Immature natural killer cell (primary cell): ENCODE measurements at regions not wholly inside any gene's neighbourhood (a gene's known extent, or its start where the extent isn't known, plus 50 kb on each side); places are given as distances from the start of the nearest gene placed in this dataset.
"Not testable (repeated sequence)": the region's sequence is repeated elsewhere in the genome, so short reads cannot be mapped to it uniquely, and the experiment has no call there.

Experiments used
- DNase-seq, 3 donors: peaks; one replicate each; pipeline ENCODE4 v3.0.0; 2022; ENCODE audit warnings: mixed read lengths in 1 of 3
- H3K27ac Mint-ChIP-seq, 6 donors: one replicate each; pipeline ENCODE4 v1.8.0; 2020; ENCODE audit warnings: mixed read lengths in 6 of 6, mild to moderate bottlenecking in 5 of 6, inconsistent platforms in 4 of 6, moderate library complexity in 3 of 6
- H3K27me3 Mint-ChIP-seq, 3 donors: one replicate each; pipeline ENCODE4 v1.8.0; 2020 to 2021; ENCODE audit warnings: low read depth in 3 of 3, mild to moderate bottlenecking in 3 of 3, mixed read lengths in 3 of 3, moderate library complexity in 3 of 3, inconsistent platforms in 1 of 3
- H3K36me3 Mint-ChIP-seq, 3 donors: one replicate each; pipeline ENCODE4 v1.8.0; 2020; ENCODE audit warnings: mixed read lengths in 3 of 3, inconsistent platforms in 2 of 3, mild to moderate bottlenecking in 2 of 3
- H3K4me1 Mint-ChIP-seq, 2 donors: one replicate each; pipeline ENCODE4 v1.8.0; 2020; ENCODE audit warnings: inconsistent platforms in 2 of 2, mild to moderate bottlenecking in 2 of 2, mixed read lengths in 2 of 2, moderate library complexity in 1 of 2
- H3K4me3 Mint-ChIP-seq, 5 donors: one replicate each; pipeline ENCODE4 v1.8.0; 2020; ENCODE audit warnings: mild to moderate bottlenecking in 5 of 5, mixed read lengths in 5 of 5, inconsistent platforms in 3 of 5, moderate library complexity in 3 of 5
- H3K9me3 Mint-ChIP-seq, 6 donors: one replicate each; pipeline ENCODE4 v1.8.0; 2020; ENCODE audit warnings: mild to moderate bottlenecking in 6 of 6, mixed read lengths in 6 of 6, inconsistent platforms in 4 of 6, moderate library complexity in 3 of 6

GRCh38 chr9:6160579-6160978 is 55.0 kb upstream of the IL33 start:
- H3K4me1 Mint-ChIP-seq = no peaks in the 10 kb centered on the region
- no peak overlapping the region for H3K27ac Mint-ChIP-seq
- no peak for DNase-seq
- peaks cover 4 to 5% (median 5%) of the 10 kb centered on the region in 3 donors for H3K36me3 Mint-ChIP-seq
- H3K9me3 Mint-ChIP-seq = peaks cover 14 to 23% (median 19%) of the 10 kb centered on the region in 6 donors
- H3K27me3 Mint-ChIP-seq = peaks cover 2 to 16% (median 9%) of the 10 kb centered on the region in 3 donors
- H3K4me3 Mint-ChIP-seq = no peak overlapping the region

GRCh38 chr9:6153425-6153824 is 62.2 kb upstream of the IL33 start:
- Mint-ChIP-seq H3K27ac (no peak overlapping the region), H3K27me3 (peaks cover 2 to 4% (median 3%) of the 10 kb centered on the region in 3 donors), H3K4me1 (no peaks in the 10 kb centered on the region), H3K9me3 (peaks cover 0 to 8% (median 0%) of the 10 kb centered on the region in 6 donors), H3K4me3 (no peak overlapping the region), H3K36me3 (no peaks in the 10 kb centered on the region)
- no peak for DNase-seq

GRCh38 chr9:6152788-6153187 is 62.8 kb upstream of the IL33 start:
- Mint-ChIP-seq H3K27me3 (peaks cover 2 to 4% (median 3%) of the 10 kb centered on the region in 3 donors), H3K27ac (no peak overlapping the region), H3K9me3 (peaks cover 0 to 8% (median 0%) of the 10 kb centered on the region in 6 donors), H3K36me3 (no peaks in the 10 kb centered on the region), H3K4me3 (no peak overlapping the region), H3K4me1 (no peaks in the 10 kb centered on the region)
- no peak for DNase-seq

- H3K27ac Mint-ChIP-seq = no peak overlapping the region
- peaks cover 0 to 8% (median 0%) of the 10 kb centered on the region in 6 donors for H3K9me3 Mint-ChIP-seq
- H3K27me3 Mint-ChIP-seq = peaks cover 0 to 3% (median 2%) of the 10 kb centered on the region in 3 donors
- H3K36me3 Mint-ChIP-seq = no peaks in the 10 kb centered on the region
- H3K4me3 Mint-ChIP-seq = no peak overlapping the region
- DNase-seq = no peak
- H3K4me1 Mint-ChIP-seq = no peaks in the 10 kb centered on the region
These were observed 65.1 kb upstream of the IL33 start for GRCh38 chr9:6150483-6150882.

DNA sequence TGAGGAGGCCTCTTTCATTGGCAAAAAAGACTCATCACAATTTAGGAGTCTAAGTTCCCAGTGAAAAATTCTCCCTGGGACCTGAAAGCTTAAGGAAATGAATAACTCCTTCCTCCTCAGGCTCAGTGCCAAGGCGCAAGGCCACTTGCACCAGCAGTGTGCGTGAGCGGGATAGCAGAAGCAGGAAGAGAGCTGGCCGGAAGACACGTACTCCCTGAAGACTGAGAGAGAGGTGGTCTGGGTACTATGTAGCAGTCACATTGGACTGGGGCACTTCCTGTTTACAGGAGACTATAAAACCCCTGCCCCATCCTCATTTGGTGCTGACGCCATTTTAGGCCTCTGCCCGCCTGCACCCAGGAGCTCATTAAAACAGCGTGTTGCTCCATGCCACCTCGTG is 66.3 kb upstream of the IL33 start:
- H3K4me3 Mint-ChIP-seq = no peak overlapping the region
- H3K9me3 Mint-ChIP-seq = peaks cover 0 to 8% (median 0%) of the 10 kb centered on the region in 6 donors
- no peaks in the 10 kb centered on the region for H3K4me1 Mint-ChIP-seq
- DNase-seq = no peak
- no peaks in the 10 kb centered on the region for H3K36me3 Mint-ChIP-seq
- no peak overlapping the region for H3K27ac Mint-ChIP-seq
- H3K27me3 Mint-ChIP-seq = peaks cover 0 to 3% (median 0%) of the 10 kb centered on the region in 3 donors

DNA sequence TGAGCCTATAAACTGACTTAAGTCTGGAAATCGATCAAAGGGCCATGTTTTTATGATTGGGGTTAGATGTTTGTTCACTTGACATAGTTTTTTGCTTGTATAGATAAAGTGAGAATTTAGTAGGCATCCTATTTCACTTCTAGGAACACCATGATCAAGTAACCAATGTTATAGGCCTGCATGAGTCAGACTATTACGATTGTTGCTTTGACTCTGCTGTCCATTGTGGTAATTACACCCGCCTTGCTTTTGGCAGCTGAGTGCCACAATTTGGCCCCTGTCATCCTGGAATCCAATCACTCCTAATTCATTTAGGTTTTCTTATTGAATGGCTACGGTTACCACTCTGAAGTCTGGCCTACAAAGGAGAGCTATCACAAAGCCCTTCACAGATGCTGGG is 67.8 kb upstream of the IL33 start:
- Mint-ChIP-seq H3K4me3 (no peak overlapping the region), H3K9me3 (peaks cover 0 to 8% (median 0%) of the 10 kb centered on the region in 6 donors), H3K36me3 (no peaks in the 10 kb centered on the region), H3K4me1 (no peaks in the 10 kb centered on the region), H3K27ac (no peak overlapping the region), H3K27me3 (peaks cover 0 to 3% (median 0%) of the 10 kb centered on the region in 3 donors)
- DNase-seq = no peak

DNA sequence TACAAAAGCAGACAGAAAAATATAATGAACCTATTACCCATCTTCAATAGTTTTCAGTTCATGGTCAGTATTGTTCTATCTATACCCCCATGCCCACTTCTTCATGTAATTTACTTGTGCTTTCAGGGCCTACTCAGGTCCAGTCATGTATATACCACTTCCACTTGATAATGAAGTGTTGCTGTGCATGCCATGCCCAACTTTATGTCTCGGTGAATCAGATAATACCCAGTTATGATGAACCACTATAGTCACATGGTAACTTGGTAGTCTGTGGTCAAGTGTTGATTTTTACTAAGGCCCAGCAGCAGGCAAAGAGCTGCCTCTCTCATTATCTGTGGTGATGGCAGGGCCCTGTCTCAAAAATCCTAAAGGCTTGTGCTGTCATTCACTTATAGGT is 70.7 kb upstream of the IL33 start:
- no peak for DNase-seq
- H3K9me3 Mint-ChIP-seq = peaks cover 0 to 4% (median 0%) of the 10 kb centered on the region in 6 donors
- H3K27me3 Mint-ChIP-seq = no peaks in the 10 kb centered on the region
- no peak overlapping the region for H3K27ac Mint-ChIP-seq
- H3K4me1 Mint-ChIP-seq = no peaks in the 10 kb centered on the region
- no peak overlapping the region for H3K4me3 Mint-ChIP-seq
- H3K36me3 Mint-ChIP-seq = no peaks in the 10 kb centered on the region

GRCh38 chr9:6142799-6143454 is 72.7 kb upstream of the IL33 start:
- Mint-ChIP-seq H3K9me3 (peaks cover 0 to 8% (median 0%) of the 10 kb centered on the region in 6 donors), H3K4me3 (no peak overlapping the region), H3K36me3 (no peaks in the 10 kb centered on the region)

DNA sequence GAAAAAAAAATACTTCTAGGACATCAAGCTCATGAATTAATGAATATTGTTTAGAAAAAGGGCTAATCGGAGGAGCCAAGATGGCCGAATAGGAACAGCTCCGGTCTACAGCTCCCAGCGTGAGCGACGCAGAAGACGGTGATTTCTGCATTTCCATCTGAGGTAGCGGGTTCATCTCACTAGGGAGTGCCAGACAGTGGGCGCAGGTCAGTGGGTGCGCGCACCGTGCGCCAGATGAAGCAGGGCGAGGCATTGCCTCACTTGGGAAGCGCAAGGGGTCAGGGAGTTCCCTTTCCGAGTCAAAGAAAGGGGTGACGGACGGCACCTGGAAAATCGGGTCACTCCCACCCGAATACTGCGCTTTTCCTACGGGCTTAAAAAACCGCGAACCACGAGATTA is 79.8 kb upstream of the IL33 start:
- H3K4me3 Mint-ChIP-seq = peak overlapping the region in 1 of 5 donors; percentile 42
- not testable (repeated sequence) for H3K36me3 Mint-ChIP-seq, DNase-seq, H3K27me3 Mint-ChIP-seq, H3K9me3 Mint-ChIP-seq, H3K27ac Mint-ChIP-seq
- peaks cover 15 to 23% of the 10 kb centered on the region in 2 donors for H3K4me1 Mint-ChIP-seq

More at GRCh38 chr9:6142799-6143454, 72.7 kb upstream of the IL33 start:
- H3K27me3 Mint-ChIP-seq = no peaks in the 10 kb centered on the region
- no peak for DNase-seq
- no peaks in the 10 kb centered on the region for H3K4me1 Mint-ChIP-seq
- H3K27ac Mint-ChIP-seq = no peak overlapping the region

GRCh38 chr9:6134661-6135180 is 80.9 kb upstream of the IL33 start:
- H3K4me1 Mint-ChIP-seq = peaks cover 15 to 23% of the 10 kb centered on the region in 2 donors
- peaks cover 0 to 4% (median 2%) of the 10 kb centered on the region in 3 donors for H3K27me3 Mint-ChIP-seq
- H3K4me3 Mint-ChIP-seq = no peak overlapping the region
- no peak for DNase-seq
- peaks cover 0 to 6% (median 0%) of the 10 kb centered on the region in 6 donors for H3K9me3 Mint-ChIP-seq
- H3K36me3 Mint-ChIP-seq = no peaks in the 10 kb centered on the region
- no peak overlapping the region for H3K27ac Mint-ChIP-seq

- H3K4me1 Mint-ChIP-seq = peaks cover 15 to 23% of the 10 kb centered on the region in 2 donors
- no peaks in the 10 kb centered on the region for H3K36me3 Mint-ChIP-seq
- peaks cover 0 to 6% (median 0%) of the 10 kb centered on the region in 6 donors for H3K9me3 Mint-ChIP-seq
- peak overlapping the region in 3 of 6 donors; percentile 9 to 74 (median 37) for H3K27ac Mint-ChIP-seq
- DNase-seq = peak in 2 of 3 donors; percentile 4 to 7
- H3K4me3 Mint-ChIP-seq = peak overlapping the region in 2 of 5 donors; percentile 15 to 20
- H3K27me3 Mint-ChIP-seq = peaks cover 0 to 8% (median 2%) of the 10 kb centered on the region in 3 donors
These were observed 82.1 kb upstream of the IL33 start for GRCh38 chr9:6133346-6134063.

GRCh38 chr9:6132650-6133049 is 83.0 kb upstream of the IL33 start:
- no peak overlapping the region for H3K4me3 Mint-ChIP-seq
- no peak for DNase-seq
- H3K36me3 Mint-ChIP-seq = no peaks in the 10 kb centered on the region
- H3K27me3 Mint-ChIP-seq = peaks cover 0 to 8% (median 3%) of the 10 kb centered on the region in 3 donors
- peaks cover 0 to 2% (median 0%) of the 10 kb centered on the region in 6 donors for H3K9me3 Mint-ChIP-seq
- H3K4me1 Mint-ChIP-seq = peaks cover 15 to 23% of the 10 kb centered on the region in 2 donors
- peak overlapping the region in 1 of 6 donors; percentile 46 for H3K27ac Mint-ChIP-seq

DNA sequence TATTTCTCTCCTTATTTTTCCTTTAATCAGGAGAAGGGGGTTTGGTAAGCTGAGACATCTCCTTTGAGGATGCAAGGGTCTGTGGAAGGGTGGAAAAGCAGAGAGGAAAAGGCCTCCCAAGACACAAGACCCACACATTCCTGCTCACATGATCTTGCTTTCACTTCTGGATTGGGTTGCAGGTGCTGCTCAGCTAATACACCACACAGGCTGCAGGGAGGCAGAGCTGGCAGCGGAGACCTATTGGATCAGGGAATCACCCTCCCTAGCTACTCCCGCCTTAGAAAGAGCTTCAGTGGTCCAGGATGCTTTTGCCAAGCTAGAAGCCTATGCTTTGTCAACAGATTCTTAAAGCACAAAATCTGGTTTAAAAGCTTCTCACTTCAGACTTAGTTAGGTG is 87.6 kb upstream of the IL33 start:
- no peaks in the 10 kb centered on the region for H3K36me3 Mint-ChIP-seq
- H3K27me3 Mint-ChIP-seq = peaks cover 0 to 9% (median 4%) of the 10 kb centered on the region in 3 donors
- no peaks in the 10 kb centered on the region for H3K9me3 Mint-ChIP-seq
- no peak overlapping the region for H3K27ac Mint-ChIP-seq
- DNase-seq = no peak
- no peak overlapping the region for H3K4me3 Mint-ChIP-seq
- H3K4me1 Mint-ChIP-seq = no peaks in the 10 kb centered on the region

GRCh38 chr9:6126377-6126776 is 89.2 kb upstream of the IL33 start:
- Mint-ChIP-seq H3K27me3 (peaks cover 0 to 8% (median 7%) of the 10 kb centered on the region in 3 donors), H3K4me3 (no peak overlapping the region), H3K9me3 (no peaks in the 10 kb centered on the region), H3K4me1 (no peaks in the 10 kb centered on the region), H3K36me3 (no peaks in the 10 kb centered on the region), H3K27ac (no peak overlapping the region)
- no peak for DNase-seq
